Astrocyte (in vitro differentiated cells and primary cell): ENCODE measurements at regions not wholly inside any gene's neighbourhood (a gene's known extent, or its start where the extent isn't known, plus 50 kb on each side); places are given as distances from the start of the nearest gene placed in this dataset.
"Not testable (repeated sequence)": the region's sequence is repeated elsewhere in the genome, so short reads cannot be mapped to it uniquely, and the experiment has no call there.

Source experiments
- DNase-seq: peaks from one replicate; pipeline ENCODE4 v3.0.0-alpha.2; 2010; ENCODE audit warnings: low read depth
- FAIRE-seq: peaks from 2 replicates; lab custom pipeline; 2011; peaks lifted over from hg19 to GRCh38; lab: Jason Lieb, UNC
- H2AFZ ChIP-seq: 2 replicates; pipeline ENCODE4 v1.6.0; 2012; ENCODE audit warnings: low read depth, low read length, inconsistent platforms
- H3K27ac ChIP-seq: 2 replicates; pipeline ENCODE4 v1.5.1; 2011; ENCODE audit warnings: low read depth, low read length, inconsistent platforms
- H3K27me3 ChIP-seq: 2 replicates; pipeline ENCODE4 v1.6.0; 2011; ENCODE audit warnings: low read length, inconsistent platforms; ENCODE audit not compliant: insufficient read depth
- H3K36me3 ChIP-seq: 2 replicates; pipeline ENCODE4 v1.5.1; 2011; ENCODE audit warnings: low read length, inconsistent platforms; ENCODE audit not compliant: insufficient read depth
- H3K4me1 ChIP-seq: 2 replicates; pipeline ENCODE4 v1.5.1; 2011; ENCODE audit warnings: low read length, inconsistent platforms; ENCODE audit not compliant: insufficient read depth
- H3K4me2 ChIP-seq: 2 replicates; pipeline ENCODE4 v1.6.0; 2012; ENCODE audit warnings: low read length, inconsistent platforms
- H3K4me3 ChIP-seq: 2 replicates; pipeline ENCODE4 v1.5.1; 2011; ENCODE audit warnings: low read depth, mild to moderate bottlenecking, low read length, inconsistent platforms; ENCODE audit not compliant: insufficient read depth
- H3K79me2 ChIP-seq: 2 replicates; pipeline ENCODE4 v1.6.0; 2012; ENCODE audit warnings: mild to moderate bottlenecking, low read length, inconsistent platforms; ENCODE audit not compliant: insufficient read depth
- H3K9ac ChIP-seq: 2 replicates; pipeline ENCODE4 v1.6.0; 2012; ENCODE audit warnings: mild to moderate bottlenecking, low read length, inconsistent platforms
- H3K9me3 ChIP-seq: 2 replicates; pipeline ENCODE4 v1.5.1; 2012; ENCODE audit warnings: low read depth, mild to moderate bottlenecking, low read length, inconsistent platforms; ENCODE audit not compliant: insufficient read depth
- H4K20me1 ChIP-seq: 2 replicates; pipeline ENCODE4 v1.6.0; 2012; ENCODE audit warnings: low read length, inconsistent platforms; ENCODE audit not compliant: insufficient read depth
- H3K27ac Mint-ChIP-seq: one replicate; pipeline ENCODE4 v1.8.0; 2021; ENCODE audit warnings: mild to moderate bottlenecking, mixed read lengths; ENCODE audit not compliant: unreplicated experiment
- H3K27me3 Mint-ChIP-seq: one replicate; pipeline ENCODE4 v1.8.0; 2021; ENCODE audit warnings: low read depth, mixed read lengths; ENCODE audit not compliant: unreplicated experiment
- H3K36me3 Mint-ChIP-seq: one replicate; pipeline ENCODE4 v1.8.0; 2021; ENCODE audit warnings: low read depth, mixed read lengths; ENCODE audit not compliant: unreplicated experiment
- H3K4me1 Mint-ChIP-seq: one replicate; pipeline ENCODE4 v1.8.0; 2021; ENCODE audit warnings: low read depth, mixed read lengths; ENCODE audit not compliant: unreplicated experiment
- H3K4me3 Mint-ChIP-seq: one replicate; pipeline ENCODE4 v1.8.0; 2021; ENCODE audit warnings: mild to moderate bottlenecking, moderate library complexity, mixed read lengths; ENCODE audit not compliant: unreplicated experiment
- H3K9me3 Mint-ChIP-seq: one replicate; pipeline ENCODE4 v1.8.0; 2021; ENCODE audit warnings: mild to moderate bottlenecking, mixed read lengths; ENCODE audit not compliant: unreplicated experiment
- CTCF ChIP-seq: IDR thresholded peaks from 2 replicates; pipeline ENCODE4 v1.5.1; 2011; ENCODE audit warnings: low read depth, mild to moderate bottlenecking, inconsistent platforms, low read length, moderate library complexity; ENCODE audit not compliant: insufficient read depth
- EZH2 ChIP-seq: IDR thresholded peaks from 2 replicates; pipeline ENCODE4 v1.6.1; 2012; ENCODE audit warnings: mild to moderate bottlenecking, low read length, inconsistent platforms; ENCODE audit not compliant: insufficient read depth

GRCh38 chr13:18739310-18739709 is 442.3 kb downstream of the TUBA3C start:
- Histone ChIP-seq H3K4me1 (no peaks in the 10 kb centered on the region), H3K36me3 (no peaks in the 10 kb centered on the region), H3K4me3 (no peak overlapping the region), H3K4me2 (no peak overlapping the region), H3K27me3 (no peaks in the 10 kb centered on the region), H3K9me3 (no peaks in the 10 kb centered on the region), H3K9ac (no peak overlapping the region), H3K27ac (no peak overlapping the region), H2AFZ (no peak overlapping the region), H4K20me1 (no peaks in the 10 kb centered on the region), H3K79me2 (no peaks in the 10 kb centered on the region)
- DNase-seq (no peak), FAIRE-seq (no peak)
- Mint-ChIP-seq H3K4me1 (no peaks in the 10 kb centered on the region), H3K9me3 (peaks cover 21% of the 10 kb centered on the region), H3K27ac (no peak overlapping the region), H3K27me3 (no peaks in the 10 kb centered on the region), H3K36me3 (no peaks in the 10 kb centered on the region), H3K4me3 (no peak overlapping the region)
- TF ChIP-seq CTCF, result no peak
- TF ChIP-seq EZH2, result no peak

- H3K36me3 Mint-ChIP-seq, H3K27me3 ChIP-seq, H3K4me2 ChIP-seq, H3K27me3 Mint-ChIP-seq, H3K4me3 Mint-ChIP-seq, H3K9me3 ChIP-seq, H2AFZ ChIP-seq, H3K27ac ChIP-seq, H3K27ac Mint-ChIP-seq, H3K4me1 ChIP-seq, H3K9ac ChIP-seq, DNase-seq, H3K36me3 ChIP-seq, H3K4me3 ChIP-seq, H3K4me1 Mint-ChIP-seq, FAIRE-seq, H4K20me1 ChIP-seq, H3K79me2 ChIP-seq: not testable (repeated sequence)
- peaks cover 21% of the 10 kb centered on the region for H3K9me3 Mint-ChIP-seq
Measured at GRCh38 chr13:18738086-18738485, 443.5 kb downstream of the TUBA3C start.

GRCh38 chr13:18727138-18727537 is 454.5 kb downstream of the TUBA3C start:
- not testable (repeated sequence) for H3K27ac Mint-ChIP-seq, H3K27me3 ChIP-seq, H3K4me2 ChIP-seq, H3K4me1 ChIP-seq, H2AFZ ChIP-seq, H3K36me3 ChIP-seq, H3K27ac ChIP-seq, H3K4me1 Mint-ChIP-seq, H3K27me3 Mint-ChIP-seq, H3K9me3 Mint-ChIP-seq, H4K20me1 ChIP-seq, H3K4me3 Mint-ChIP-seq, DNase-seq, FAIRE-seq, H3K79me2 ChIP-seq, H3K9ac ChIP-seq, H3K9me3 ChIP-seq, H3K36me3 Mint-ChIP-seq, H3K4me3 ChIP-seq

GRCh38 chr13:18726524-18726923 is 455.1 kb downstream of the TUBA3C start:
- H3K9me3 ChIP-seq, H2AFZ ChIP-seq, DNase-seq, H3K36me3 ChIP-seq, H3K79me2 ChIP-seq, H3K9me3 Mint-ChIP-seq, H3K27ac Mint-ChIP-seq, H4K20me1 ChIP-seq, H3K4me3 Mint-ChIP-seq, FAIRE-seq, H3K27me3 ChIP-seq, H3K9ac ChIP-seq, H3K4me1 Mint-ChIP-seq, H3K4me3 ChIP-seq, H3K27me3 Mint-ChIP-seq, H3K27ac ChIP-seq, H3K4me2 ChIP-seq, H3K4me1 ChIP-seq, H3K36me3 Mint-ChIP-seq: not testable (repeated sequence)

GRCh38 chr13:18725242-18725822 is 456.3 kb downstream of the TUBA3C start:
- H3K9me3 ChIP-seq, H3K27me3 Mint-ChIP-seq, H3K36me3 ChIP-seq, H3K36me3 Mint-ChIP-seq, H3K4me3 ChIP-seq, H3K27me3 ChIP-seq, H3K27ac ChIP-seq, H3K79me2 ChIP-seq, H3K4me1 Mint-ChIP-seq, H3K4me2 ChIP-seq, DNase-seq, FAIRE-seq, H3K27ac Mint-ChIP-seq, H3K4me1 ChIP-seq, H2AFZ ChIP-seq, H4K20me1 ChIP-seq, H3K9ac ChIP-seq, H3K9me3 Mint-ChIP-seq, H3K4me3 Mint-ChIP-seq: not testable (repeated sequence)
